GM21390 (cell line): ENCODE measurements at regions not wholly inside any gene's neighbourhood (a gene's known extent, or its start where the extent isn't known, plus 50 kb on each side); places are given as distances from the start of the nearest gene placed in this dataset.

Source experiments
- ATAC-seq: cut with Tn5 transposase; IDR thresholded peaks from one replicate; pipeline ENCODE4 v1.9.1; 2021; ENCODE audit not compliant: unreplicated experiment

DNA sequence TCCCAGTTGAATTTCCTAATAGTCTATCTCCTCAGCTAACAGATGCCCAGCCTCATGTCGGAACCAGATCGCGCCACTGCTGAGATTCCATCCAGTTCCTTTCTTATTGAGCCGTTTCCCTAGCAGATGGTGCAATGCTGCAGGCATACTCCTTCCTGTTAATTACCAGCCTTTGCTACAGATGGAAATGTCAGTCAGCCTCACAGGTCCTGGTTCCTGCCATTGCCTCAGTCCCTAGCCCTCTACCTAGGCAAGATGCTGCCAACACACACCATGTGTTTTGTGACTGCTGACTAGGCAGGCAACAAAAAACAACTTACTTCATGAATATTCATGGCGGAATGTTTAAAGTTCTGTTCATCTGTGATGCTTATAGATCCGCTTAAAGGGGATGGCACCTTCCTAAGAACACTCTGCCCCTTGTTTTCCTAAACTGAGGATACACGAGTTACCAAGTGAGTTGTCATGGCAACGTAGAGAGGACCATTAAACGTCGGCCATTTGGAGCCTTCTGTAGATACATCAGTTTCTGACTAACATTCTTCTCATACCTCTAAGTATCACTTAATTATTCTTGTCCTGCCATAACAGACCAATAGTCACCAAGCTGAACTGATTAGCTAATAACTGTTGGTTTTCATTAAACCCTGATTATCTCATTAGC, 749.5 kb downstream of the RNF144A start:
- ATAC-seq, result no peak

DNA sequence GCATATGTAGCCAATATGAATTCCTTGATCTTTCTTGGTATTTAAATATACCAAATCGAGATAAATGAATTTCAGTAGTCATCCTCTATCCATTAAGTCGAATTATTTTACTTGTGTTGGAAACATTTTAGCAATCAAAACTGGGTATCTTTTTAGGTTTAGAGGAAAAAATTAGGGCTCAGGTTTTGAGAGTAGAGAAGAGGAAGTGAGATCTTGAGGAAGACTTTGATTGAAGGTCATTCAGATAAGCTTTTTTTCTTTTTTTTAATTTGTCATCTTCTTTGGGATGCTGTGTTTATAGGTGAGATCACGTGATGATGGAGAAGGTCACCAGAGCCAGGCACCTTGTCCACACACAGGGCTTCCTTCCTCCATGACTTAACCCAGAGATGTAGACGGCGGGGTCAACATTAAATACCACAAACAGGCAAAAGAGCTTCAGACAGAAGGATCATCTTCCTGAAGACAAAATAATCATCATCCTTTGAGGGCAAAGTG, 750.1 kb downstream of the RNF144A start:
- ATAC-seq, result no peak

GRCh38 chr2:7670905-7671641, 753.9 kb downstream of the RNF144A start:
- ATAC-seq, result no peak

GRCh38 chr2:7672027-7672684, 754.9 kb downstream of the RNF144A start:
- no peak for ATAC-seq

- ATAC-seq, result no peak
Measured at GRCh38 chr2:7672685-7673071, 755.5 kb downstream of the RNF144A start.

- ATAC-seq, result no peak
Measured at GRCh38 chr2:7673101-7673500, 755.9 kb downstream of the RNF144A start.

- no peak for ATAC-seq
Measured at GRCh38 chr2:7673853-7674252, 756.6 kb downstream of the RNF144A start.

GRCh38 chr2:7674606-7675005, 757.4 kb downstream of the RNF144A start:
- ATAC-seq, result no peak

- no peak for ATAC-seq
Measured at GRCh38 chr2:7676714-7677113, 759.5 kb downstream of the RNF144A start.

- no peak for ATAC-seq
Measured at GRCh38 chr2:7681881-7682461, 764.8 kb downstream of the RNF144A start.

- no peak for ATAC-seq
Measured at GRCh38 chr2:7683196-7683595, 766.0 kb downstream of the RNF144A start.

DNA sequence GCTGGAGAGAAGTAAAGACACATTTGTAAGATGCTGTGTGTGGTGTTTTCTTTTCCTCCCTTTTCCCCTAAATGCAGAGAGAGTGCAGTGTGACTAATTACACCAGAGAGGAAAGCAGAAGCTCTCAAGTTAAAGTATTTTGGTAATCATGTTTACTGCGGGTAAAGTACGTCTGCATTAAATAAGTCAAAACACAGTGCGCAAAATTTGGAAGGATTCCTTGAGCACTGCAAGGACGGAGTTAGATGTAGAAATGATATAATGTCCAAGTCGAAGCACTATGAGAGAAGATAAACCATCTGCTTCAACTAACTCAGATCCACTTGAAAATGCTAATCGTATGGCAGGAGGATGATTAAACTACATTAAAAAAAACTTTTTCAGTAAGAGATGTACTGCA, 766.5 kb downstream of the RNF144A start:
- ATAC-seq, result no peak

DNA sequence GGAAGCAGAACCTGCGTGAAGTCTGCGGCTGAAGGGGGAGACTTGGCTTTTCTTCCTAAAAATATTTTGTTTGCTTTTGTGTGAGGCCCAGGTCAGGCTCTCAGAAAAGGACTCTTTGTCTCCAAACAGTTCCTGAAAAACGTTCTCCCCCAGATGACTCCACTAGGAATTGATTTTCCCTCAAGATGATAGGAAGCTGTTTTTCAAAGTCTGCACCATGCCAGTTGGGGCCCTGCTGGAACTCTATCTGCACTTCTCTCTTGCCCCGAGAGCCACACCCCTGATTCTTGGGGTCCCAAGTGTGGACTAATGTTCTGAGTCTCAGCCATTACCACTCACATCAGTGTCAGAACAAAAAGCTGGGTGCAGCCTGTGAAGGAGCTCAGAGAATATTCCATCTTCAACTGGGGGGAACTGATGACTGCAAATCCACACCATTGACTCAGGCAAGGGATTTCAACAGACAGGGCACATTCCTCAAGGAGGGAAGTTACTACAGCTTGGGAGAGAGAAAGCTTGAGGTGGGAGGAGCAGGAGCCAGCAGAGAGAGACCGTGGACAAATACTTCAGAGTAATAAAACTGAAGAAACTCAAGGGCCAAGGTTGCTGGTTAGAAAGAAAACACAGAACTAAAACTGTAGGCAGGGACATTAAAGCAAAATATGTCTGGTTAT, 768.3 kb downstream of the RNF144A start:
- no peak for ATAC-seq

- ATAC-seq, result no peak
Measured at GRCh38 chr2:7686016-7686385, 768.8 kb downstream of the RNF144A start.

DNA sequence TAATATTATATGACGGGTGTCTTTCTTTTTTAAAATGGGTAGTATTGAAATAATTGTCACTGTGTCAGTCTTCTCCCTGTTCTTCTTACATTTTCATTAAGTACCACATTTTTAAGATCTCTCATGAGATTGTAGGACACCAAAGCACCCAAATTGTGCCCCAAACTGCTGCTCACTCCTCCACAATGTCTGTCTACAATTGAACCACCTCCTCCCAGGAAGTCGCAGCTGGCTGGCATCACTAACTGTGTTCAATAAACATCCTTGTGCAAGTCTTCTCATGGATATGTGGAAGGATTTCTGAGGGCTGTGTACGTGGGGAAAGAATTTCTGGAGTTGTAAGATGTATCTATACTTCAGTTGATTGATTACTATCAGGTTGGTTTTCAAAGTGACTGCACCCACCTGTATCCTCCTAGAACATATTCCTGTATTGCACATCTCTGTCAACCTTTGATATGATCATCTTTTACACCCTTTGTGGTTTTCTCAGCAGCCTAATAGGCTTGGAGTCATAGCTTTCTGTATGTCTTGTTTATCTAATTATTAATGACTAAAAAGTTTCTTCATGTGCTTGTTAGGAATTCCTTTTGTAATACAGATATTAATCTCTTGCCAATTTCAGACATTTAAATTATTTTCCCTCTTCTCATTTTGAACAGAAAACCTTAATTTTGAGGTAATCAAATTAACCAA, 774.9 kb downstream of the RNF144A start:
- no peak for ATAC-seq

- ATAC-seq, result no peak
Measured at GRCh38 chr2:7692657-7693161, 775.5 kb downstream of the RNF144A start.

- ATAC-seq, result no peak
Measured at GRCh38 chr2:7693246-7694075, 776.2 kb downstream of the RNF144A start.

GRCh38 chr2:7694076-7694985, 777.1 kb downstream of the RNF144A start:
- no peak for ATAC-seq
